ENCODE measurements at regions not wholly inside any gene's neighbourhood (a gene's known extent, or its start where the extent isn't known, plus 50 kb on each side); places are given as distances from the start of the nearest gene placed in this dataset.

GRCh38 chr17:49906531-49907136 lies 58.8 kb upstream of the TAC4 start:
- DNase-seq (ENCODE audit: low read depth) = no peak
- H3K4me3 ChIP-seq (ENCODE audit: low read length) = no peak overlapping the region
- no peak for TF ChIP-seq CTCF (conservative IDR thresholded peaks at IDR 0.05; ENCODE audit: low read length)

- TF ChIP-seq CTCF (conservative IDR thresholded peaks at IDR 0.05; ENCODE audit: low read length) = no peak
- DNase-seq (ENCODE audit: low read depth) = no peak
- no peak overlapping the region for H3K4me3 ChIP-seq (ENCODE audit: low read length)
Observed at GRCh38 chr17:49907279-49907678, 59.4 kb upstream of the TAC4 start.

DNA sequence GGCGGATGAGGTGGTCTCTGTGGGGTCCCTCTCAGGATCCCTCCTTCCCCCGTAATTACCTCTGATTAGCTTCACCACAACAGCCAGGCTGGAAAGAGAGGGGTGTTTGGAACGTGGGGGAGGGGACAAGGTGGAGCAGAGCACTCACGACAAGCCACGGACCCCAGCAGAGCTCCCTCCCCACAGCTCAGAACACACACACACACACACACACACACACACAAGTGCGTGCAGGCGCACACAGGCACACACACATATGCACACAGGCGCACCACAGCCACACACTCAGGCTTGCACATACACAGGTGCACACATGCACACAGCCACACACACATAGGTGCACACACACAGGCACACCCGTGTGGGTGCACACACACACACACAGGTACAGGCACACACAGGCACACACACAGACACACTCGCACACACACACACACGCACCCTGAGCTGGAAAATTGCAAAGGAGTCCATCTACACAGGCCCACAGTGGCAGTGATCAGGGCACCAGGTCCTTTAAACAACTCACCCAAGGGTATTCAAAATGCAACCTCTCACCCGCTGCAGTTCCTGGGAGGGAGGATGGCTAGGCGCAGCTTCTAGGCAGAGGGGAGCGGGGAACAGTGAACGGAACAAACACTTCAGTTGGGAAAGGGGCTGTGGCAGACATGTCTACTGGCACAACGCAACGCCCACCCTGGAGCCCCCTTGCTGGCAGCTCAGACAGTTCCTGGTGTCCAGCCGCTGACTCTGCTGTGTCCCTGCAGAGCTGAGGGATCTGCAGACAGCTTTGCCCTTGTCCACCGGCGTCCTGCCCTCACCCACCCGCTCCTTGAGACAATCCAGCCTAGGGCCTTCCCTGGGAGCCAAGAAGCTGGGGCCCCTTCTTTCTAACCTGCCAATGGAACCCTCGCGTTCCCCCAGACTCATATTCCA lies 59.9 kb upstream of the DLX4 start:
- DNase-seq (ENCODE audit: low read depth) = no peak
- H3K4me3 ChIP-seq (ENCODE audit: low read length) = no peak overlapping the region
- TF ChIP-seq CTCF (conservative IDR thresholded peaks at IDR 0.05; ENCODE audit: low read length) = no peak

DNA sequence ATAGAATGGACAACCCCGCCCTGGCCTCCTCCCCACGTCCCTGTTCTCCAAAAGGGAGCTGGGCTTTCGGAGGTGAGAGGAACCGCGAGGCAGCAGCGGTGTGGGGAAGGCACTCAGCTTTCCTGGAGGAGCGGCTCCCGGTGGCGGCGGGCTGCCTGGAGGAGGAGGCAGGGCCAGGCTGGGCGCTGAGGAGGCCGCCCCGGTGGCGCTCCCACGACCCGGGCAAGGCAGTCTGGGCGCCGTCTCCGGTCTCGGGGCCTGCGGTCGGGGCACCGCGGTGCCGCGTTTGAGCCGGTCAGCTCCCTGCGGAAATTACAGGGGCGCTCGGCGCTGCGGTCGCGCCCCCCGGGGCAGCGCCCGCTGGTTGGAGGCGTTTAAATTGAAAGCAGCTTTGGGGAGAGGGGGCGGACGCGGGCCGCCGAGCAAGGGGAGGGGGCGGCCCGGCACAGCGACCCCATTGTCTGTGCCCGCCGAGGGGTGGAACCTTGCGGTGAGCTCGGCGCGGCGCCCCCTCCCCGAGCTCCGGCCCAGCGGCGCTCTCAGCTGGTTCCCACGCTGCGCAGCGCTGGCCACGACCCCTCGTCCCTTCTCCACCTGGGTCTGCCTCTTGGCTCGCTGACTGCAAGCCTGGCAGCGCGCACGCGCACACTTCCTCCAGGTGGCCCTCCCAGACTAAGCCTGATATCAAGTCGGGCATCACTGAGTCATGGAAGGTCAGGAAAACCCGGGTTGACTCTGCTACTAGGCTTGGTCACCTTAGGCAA lies 58.7 kb upstream of the DLX4 start:
- DNase-seq (ENCODE audit: low read depth) = no peak
- H3K4me3 ChIP-seq (ENCODE audit: low read length) = no peak overlapping the region
- no peak for TF ChIP-seq CTCF (conservative IDR thresholded peaks at IDR 0.05; ENCODE audit: low read length)

DNA sequence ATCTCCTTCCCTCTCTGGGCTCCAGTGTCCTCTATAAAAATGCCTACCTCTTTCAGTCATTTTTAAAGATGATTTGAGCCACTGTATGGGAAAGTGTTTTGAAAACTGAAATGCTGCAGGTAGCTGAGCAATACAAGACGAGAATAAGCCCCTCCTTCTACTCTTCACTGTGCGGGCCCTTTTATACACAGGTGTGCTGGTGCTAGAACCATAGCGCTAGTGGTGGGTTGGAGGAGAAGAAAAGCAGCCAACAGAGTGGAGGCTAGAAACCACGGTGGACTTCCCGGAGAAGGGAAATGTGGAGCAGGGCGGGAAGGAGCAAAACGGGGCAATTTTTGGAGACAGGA lies 58.2 kb upstream of the DLX4 start:
- no peak for TF ChIP-seq CTCF (conservative IDR thresholded peaks at IDR 0.05; ENCODE audit: low read length)
- no peak for DNase-seq (ENCODE audit: low read depth)

GRCh38 chr17:49911719-49912118 lies 57.3 kb upstream of the DLX4 start:
- DNase-seq (ENCODE audit: low read depth) = no peak
- H3K4me3 ChIP-seq (ENCODE audit: low read length) = no peak overlapping the region
- no peak for TF ChIP-seq CTCF (conservative IDR thresholded peaks at IDR 0.05; ENCODE audit: low read length)

More for the DNA sequence above, 58.2 kb upstream of the DLX4 start:
- H3K4me3 ChIP-seq (ENCODE audit: low read length) = no peak overlapping the region

All from AG10803 (cell line).